ENCODE measurements at regions not wholly inside any gene's neighbourhood (a gene's known extent, or its start where the extent isn't known, plus 50 kb on each side); places are given as distances from the start of the nearest gene placed in this dataset.
"Not testable (repeated sequence)": the region's sequence is repeated elsewhere in the genome, so short reads cannot be mapped to it uniquely, and the experiment has no call there.

DNA sequence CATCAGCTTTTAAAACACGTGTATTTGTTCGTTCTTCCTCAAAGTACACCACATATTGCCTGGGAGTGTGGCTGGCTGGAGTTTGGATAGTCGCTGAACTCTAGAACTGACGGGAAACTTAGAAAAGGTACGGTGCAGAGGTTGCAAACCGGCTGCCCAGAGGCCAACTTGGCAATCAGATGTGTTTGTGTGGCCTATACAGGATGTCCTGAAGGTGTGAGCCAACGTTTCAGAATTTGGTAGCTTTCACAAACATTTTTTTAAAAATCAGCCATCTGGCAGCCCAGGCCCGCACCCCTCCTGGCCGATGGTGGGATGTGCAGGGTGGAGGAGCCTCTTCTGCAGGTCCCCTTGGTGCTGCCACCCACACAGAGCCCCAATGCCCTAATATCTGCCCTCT is 73.6 kb upstream of the SLC25A33 start:
- H3K9me3 Mint-ChIP-seq: no peaks in the 10 kb centered on the region
- no peak for ATAC-seq (ENCODE audit: poor library complexity)

DNA sequence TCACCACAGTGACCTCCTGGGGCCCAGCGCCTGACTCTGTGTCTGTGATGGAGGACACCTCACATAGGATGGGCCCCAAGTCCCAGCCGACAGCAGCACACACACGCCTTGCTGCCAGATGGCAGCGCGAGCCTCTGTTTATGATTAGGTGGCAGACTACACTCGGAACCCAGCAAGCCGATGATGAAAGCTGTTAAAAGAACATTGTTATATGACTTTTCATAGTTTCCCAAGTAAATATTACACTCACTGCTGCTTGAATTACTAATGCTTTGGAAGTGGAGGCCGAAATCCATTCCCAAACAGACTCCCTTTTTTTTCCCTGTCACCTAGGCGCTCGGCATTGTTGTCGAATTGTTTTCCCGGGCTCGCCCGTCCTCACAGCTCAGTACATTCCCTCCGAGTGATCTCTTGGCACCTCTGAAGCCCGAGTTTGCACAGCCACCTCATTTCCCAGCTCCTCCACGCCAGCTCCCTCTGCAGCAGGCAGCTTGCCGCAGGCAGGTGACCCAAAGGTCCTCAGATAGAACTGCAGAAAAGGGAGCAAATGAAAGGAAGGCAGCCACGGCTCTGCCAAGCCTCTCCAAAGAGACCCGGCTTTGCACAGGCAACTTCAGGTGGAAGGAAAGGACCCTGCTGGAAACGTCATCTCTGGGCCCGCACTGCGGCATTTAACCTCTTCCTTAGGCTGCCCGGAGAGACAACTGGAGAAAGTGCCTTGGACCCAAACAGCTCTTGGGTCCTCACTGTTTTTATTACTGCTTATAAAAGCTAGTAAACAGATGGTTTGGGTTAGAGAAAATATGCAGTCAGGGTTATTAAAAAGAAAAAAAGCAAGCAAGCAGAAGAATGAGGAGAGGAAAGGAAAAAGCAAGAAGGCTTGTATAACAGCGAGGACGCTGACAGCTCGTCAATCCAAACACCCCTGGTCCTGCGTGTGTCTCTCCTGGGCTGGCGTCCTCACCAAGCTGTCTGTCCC is 72.2 kb upstream of the SLC25A33 start:
- no peaks in the 10 kb centered on the region for H3K9me3 Mint-ChIP-seq
- Histone ChIP-seq H3K4me3 (ENCODE audit: low read length) (no peak overlapping the region), H3K27ac (ENCODE audit: low read depth in 1 of 2, low read length in 2 of 2) (no peak overlapping the region), H3K4me1 (ENCODE audit: insufficient read depth, low read length) (no peaks in the 10 kb centered on the region), H3K9me3 (ENCODE audit: control insufficient read depth in 1 of 2, insufficient read depth in 1 of 2, low read length in 2 of 2) (no peaks in the 10 kb centered on the region), H3K27me3 (ENCODE audit: control insufficient read depth in 1 of 2, insufficient read depth in 2 of 2, low read length in 2 of 2) (peaks cover 0 to 3% of the 10 kb centered on the region in 2 experiments), H3K36me3 (ENCODE audit: insufficient read depth, low read length) (no peaks in the 10 kb centered on the region)
- CTCF ChIA-PET: no interaction called here
- peaks cover 15% of the 10 kb centered on the region for H3K27me3 Mint-ChIP-seq
- no peak for DNase-seq
- no peaks in the 10 kb centered on the region for H3K4me1 Mint-ChIP-seq (ENCODE audit: low read depth)
- no peak overlapping the region for H3K27ac Mint-ChIP-seq
- ATAC-seq (ENCODE audit: poor library complexity): no peak
- H3K36me3 Mint-ChIP-seq (ENCODE audit: low read depth): no peaks in the 10 kb centered on the region
- TF ChIP-seq, protein P1, sequence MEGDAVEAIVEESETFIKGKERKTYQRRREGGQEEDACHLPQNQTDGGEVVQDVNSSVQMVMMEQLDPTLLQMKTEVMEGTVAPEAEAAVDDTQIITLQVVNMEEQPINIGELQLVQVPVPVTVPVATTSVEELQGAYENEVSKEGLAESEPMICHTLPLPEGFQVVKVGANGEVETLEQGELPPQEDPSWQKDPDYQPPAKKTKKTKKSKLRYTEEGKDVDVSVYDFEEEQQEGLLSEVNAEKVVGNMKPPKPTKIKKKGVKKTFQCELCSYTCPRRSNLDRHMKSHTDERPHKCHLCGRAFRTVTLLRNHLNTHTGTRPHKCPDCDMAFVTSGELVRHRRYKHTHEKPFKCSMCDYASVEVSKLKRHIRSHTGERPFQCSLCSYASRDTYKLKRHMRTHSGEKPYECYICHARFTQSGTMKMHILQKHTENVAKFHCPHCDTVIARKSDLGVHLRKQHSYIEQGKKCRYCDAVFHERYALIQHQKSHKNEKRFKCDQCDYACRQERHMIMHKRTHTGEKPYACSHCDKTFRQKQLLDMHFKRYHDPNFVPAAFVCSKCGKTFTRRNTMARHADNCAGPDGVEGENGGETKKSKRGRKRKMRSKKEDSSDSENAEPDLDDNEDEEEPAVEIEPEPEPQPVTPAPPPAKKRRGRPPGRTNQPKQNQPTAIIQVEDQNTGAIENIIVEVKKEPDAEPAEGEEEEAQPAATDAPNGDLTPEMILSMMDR (IDR thresholded peaks at IDR 0.05): no peak
- POLR2A ChIA-PET: no interaction called here
- intact Hi-C loops (cut with DNase I, micrococcal nuclease): no loop called here
- H3K4me3 Mint-ChIP-seq: no peak overlapping the region

More for the DNA sequence above, 73.6 kb upstream of the SLC25A33 start:
- Histone ChIP-seq H3K27me3 (ENCODE audit: control insufficient read depth in 1 of 2, insufficient read depth in 2 of 2, low read length in 2 of 2) (peaks cover 0 to 3% of the 10 kb centered on the region in 2 experiments), H3K4me3 (ENCODE audit: low read length) (no peak overlapping the region), H3K27ac (ENCODE audit: low read depth in 1 of 2, low read length in 2 of 2) (no peak overlapping the region), H3K4me1 (ENCODE audit: insufficient read depth, low read length) (no peaks in the 10 kb centered on the region), H3K9me3 (ENCODE audit: control insufficient read depth in 1 of 2, insufficient read depth in 1 of 2, low read length in 2 of 2) (no peaks in the 10 kb centered on the region), H3K36me3 (ENCODE audit: insufficient read depth, low read length) (no peaks in the 10 kb centered on the region)
- CTCF ChIA-PET: no interaction called here
- no peak for DNase-seq
- no peaks in the 10 kb centered on the region for H3K36me3 Mint-ChIP-seq (ENCODE audit: low read depth)
- H3K27me3 Mint-ChIP-seq: peaks cover 10% of the 10 kb centered on the region
- TF ChIP-seq, protein P1 (IDR thresholded peaks at IDR 0.05): no peak
- intact Hi-C loops (cut with DNase I, micrococcal nuclease): no loop called here
- H3K4me1 Mint-ChIP-seq (ENCODE audit: low read depth): no peaks in the 10 kb centered on the region
- POLR2A ChIA-PET: no interaction called here
- H3K4me3 Mint-ChIP-seq: no peak overlapping the region
- H3K27ac Mint-ChIP-seq: no peak overlapping the region

DNA sequence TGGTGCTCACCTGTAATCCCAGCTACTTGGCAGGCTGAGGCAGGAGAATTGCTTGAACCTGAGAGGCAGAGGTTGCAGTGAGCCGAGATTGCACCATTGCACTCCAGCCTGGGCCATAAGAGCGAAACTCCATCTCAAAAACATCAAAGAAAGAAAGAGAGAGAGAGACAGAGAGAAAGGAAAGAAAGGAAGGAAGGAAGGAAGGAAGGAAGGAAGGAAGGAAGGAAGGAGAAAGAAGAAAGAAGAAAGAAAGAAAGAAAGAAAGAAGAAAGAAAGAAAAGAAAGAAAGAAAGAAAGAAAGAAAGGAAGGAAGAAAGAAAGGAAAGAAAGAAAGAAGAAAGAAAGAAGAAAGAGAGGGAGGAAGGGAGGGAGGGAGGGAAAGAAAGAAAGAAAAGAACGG is 69.4 kb upstream of the SLC25A33 start:
- H3K36me3 ChIP-seq (ENCODE audit: insufficient read depth, low read length); CTCF ChIA-PET; H3K4me3 ChIP-seq (ENCODE audit: low read length); H3K4me1 ChIP-seq (ENCODE audit: insufficient read depth, low read length); H3K27ac ChIP-seq (ENCODE audit: low read depth in 1 of 2, low read length in 2 of 2); H3K36me3 Mint-ChIP-seq (ENCODE audit: low read depth); DNase-seq; intact Hi-C loops (cut with DNase I, micrococcal nuclease); H3K27ac Mint-ChIP-seq; H3K4me1 Mint-ChIP-seq (ENCODE audit: low read depth); H3K9me3 Mint-ChIP-seq; POLR2A ChIA-PET; H3K27me3 ChIP-seq (ENCODE audit: control insufficient read depth in 1 of 2, insufficient read depth in 2 of 2, low read length in 2 of 2); ATAC-seq (ENCODE audit: poor library complexity); H3K9me3 ChIP-seq (ENCODE audit: control insufficient read depth in 1 of 2, insufficient read depth in 1 of 2, low read length in 2 of 2); H3K4me3 Mint-ChIP-seq: not testable (repeated sequence)
- peaks cover 15% of the 10 kb centered on the region for H3K27me3 Mint-ChIP-seq
